Neural progenitor cell (in vitro differentiated cells): ENCODE measurements at regions not wholly inside any gene's neighbourhood (a gene's known extent, or its start where the extent isn't known, plus 50 kb on each side); places are given as distances from the start of the nearest gene placed in this dataset.

Source experiments
- DNase-seq: peaks from one replicate; pipeline ENCODE4 v3.0.0-alpha.2; 2016; ENCODE audit warnings: low spot score
- H2AFZ ChIP-seq: fragments of 200-600 bp; sonication (generic); replicated peaks from 2 replicates; pipeline ENCODE4 v1.6.1; 2016; ENCODE audit warnings: antibody characterized with exemption
- H3F3A ChIP-seq: fragments of 200-600 bp; sonication (generic); 2 replicates; pipeline ENCODE4 v1.6.1; 2016; ENCODE audit warnings: antibody characterized with exemption, low read depth
- H3K27ac ChIP-seq: fragments of 200-600 bp; sonication (generic); 2 replicates; pipeline ENCODE4 v1.5.1; 2016; ENCODE audit warnings: mild to moderate bottlenecking
- H3K27me3 ChIP-seq: fragments of 200-600 bp; sonication (generic); 2 replicates; pipeline ENCODE4 v1.6.1; 2016; ENCODE audit warnings: mild to moderate bottlenecking, moderate library complexity
- H3K36me3 ChIP-seq: fragments of 200-600 bp; sonication (generic); 2 replicates; pipeline ENCODE4 v1.5.1; 2016
- H3K4me1 ChIP-seq: fragments of 200-600 bp; sonication (generic); 2 replicates; pipeline ENCODE4 v1.6.1; 2016; ENCODE audit warnings: mixed run types
- H3K4me2 ChIP-seq: fragments of 200-600 bp; sonication (generic); 2 replicates; pipeline ENCODE4 v1.6.1; 2016
- H3K4me3 ChIP-seq: fragments of 200-600 bp; sonication (generic); 2 replicates; pipeline ENCODE4 v1.5.1; 2016
- H3K79me2 ChIP-seq: fragments of 200-600 bp; sonication (generic); 2 replicates; pipeline ENCODE4 v1.6.1; 2016; ENCODE audit warnings: low read depth
- H3K9ac ChIP-seq: fragments of 200-600 bp; sonication (generic); 2 replicates; pipeline ENCODE4 v1.6.1; 2016
- H3K9me3 ChIP-seq: fragments of 200-600 bp; sonication (generic); 2 replicates; pipeline ENCODE4 v1.5.1; 2016; ENCODE audit warnings: low read depth
- H4K20me1 ChIP-seq: fragments of 200-600 bp; sonication (generic); 2 replicates; pipeline ENCODE4 v1.6.1; 2016; ENCODE audit warnings: low read depth
- H3K27ac Mint-ChIP-seq: 3 replicates; pipeline ENCODE4 v1.8.0; 2021; ENCODE audit warnings: mixed read lengths
- H3K27me3 Mint-ChIP-seq: 2 replicates; pipeline ENCODE4 v1.8.0; 2022; ENCODE audit warnings: low read depth, mild to moderate bottlenecking, inconsistent platforms, moderate library complexity, mixed read lengths; ENCODE audit not compliant: insufficient read depth
- H3K36me3 Mint-ChIP-seq: 3 replicates; pipeline ENCODE4 v1.8.0; 2021; ENCODE audit warnings: mixed read lengths
- H3K4me1 Mint-ChIP-seq: 3 replicates; pipeline ENCODE4 v1.8.0; 2021; ENCODE audit warnings: mixed read lengths
- H3K4me3 Mint-ChIP-seq: 3 replicates; pipeline ENCODE4 v1.8.0; 2021; ENCODE audit warnings: mild to moderate bottlenecking, moderate library complexity, mixed read lengths
- H3K9me3 Mint-ChIP-seq: 3 replicates; pipeline ENCODE4 v1.8.0; 2020; ENCODE audit warnings: mixed read lengths
- CTCF ChIP-seq: fragments of 200-600 bp; sonication (generic); IDR thresholded peaks from 2 replicates; pipeline ENCODE4 v1.5.1; 2017; ENCODE audit warnings: antibody characterized with exemption, mild to moderate bottlenecking
- EZH2 ChIP-seq: fragments of 200-600 bp; sonication (generic); IDR thresholded peaks from 2 replicates; pipeline ENCODE4 v1.6.1; 2017; ENCODE audit warnings: antibody characterized with exemption, mild to moderate bottlenecking, moderate library complexity
- EZH2phosphoT487 ChIP-seq: fragments of 200-600 bp; sonication (generic); IDR thresholded peaks from 2 replicates; pipeline ENCODE4 v1.6.1; 2017; ENCODE audit warnings: antibody characterized with exemption

DNA sequence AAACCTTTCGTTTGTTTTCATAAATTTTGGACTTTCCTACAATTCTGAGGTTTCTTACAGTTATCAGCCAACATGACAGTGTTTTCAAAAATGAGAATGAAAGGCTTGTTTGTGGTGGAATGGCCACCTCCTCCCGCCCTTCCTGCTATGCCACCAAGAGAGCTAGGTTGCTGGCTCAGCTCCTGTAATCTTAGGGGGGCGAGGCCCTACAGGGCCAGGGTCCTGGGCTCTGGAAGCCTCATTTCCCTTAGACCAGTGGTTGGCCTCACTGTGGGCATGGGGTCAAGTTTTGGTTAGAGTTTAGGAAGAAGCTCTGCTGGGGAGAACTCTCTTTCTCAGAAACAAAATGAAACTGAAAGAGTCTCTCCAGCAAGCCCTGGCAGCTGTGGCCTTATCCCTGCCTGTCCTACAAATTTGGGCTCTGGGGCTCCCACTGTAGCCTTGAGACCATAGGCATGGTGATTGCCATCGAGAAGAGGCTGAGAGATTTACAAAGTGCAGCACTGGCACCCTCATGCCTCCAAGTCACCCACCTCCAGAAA lies 66.2 kb downstream of the IRX1 start:
- Histone ChIP-seq H4K20me1 (no peaks in the 10 kb centered on the region), H3K36me3 (no peaks in the 10 kb centered on the region), H3K9ac (no peak overlapping the region), H3K9me3 (no peaks in the 10 kb centered on the region), H3K4me1 (no peaks in the 10 kb centered on the region), H3K4me3 (no peak overlapping the region), H3K27me3 (no peaks in the 10 kb centered on the region), H3K27ac (no peak overlapping the region), H2AFZ (no peak overlapping the region), H3K79me2 (no peaks in the 10 kb centered on the region), H3K4me2 (no peak overlapping the region), H3F3A (no peaks in the 10 kb centered on the region)
- no peak for TF ChIP-seq EZH2
- TF ChIP-seq CTCF, result no peak
- no peak for TF ChIP-seq EZH2phosphoT487
- Mint-ChIP-seq H3K27me3 (peaks cover 10% of the 10 kb centered on the region), H3K27ac (no peak overlapping the region), H3K9me3 (peaks cover 6% of the 10 kb centered on the region), H3K4me1 (peaks cover 2% of the 10 kb centered on the region), H3K4me3 (no peak overlapping the region), H3K36me3 (no peaks in the 10 kb centered on the region)
- no peak for DNase-seq

DNA sequence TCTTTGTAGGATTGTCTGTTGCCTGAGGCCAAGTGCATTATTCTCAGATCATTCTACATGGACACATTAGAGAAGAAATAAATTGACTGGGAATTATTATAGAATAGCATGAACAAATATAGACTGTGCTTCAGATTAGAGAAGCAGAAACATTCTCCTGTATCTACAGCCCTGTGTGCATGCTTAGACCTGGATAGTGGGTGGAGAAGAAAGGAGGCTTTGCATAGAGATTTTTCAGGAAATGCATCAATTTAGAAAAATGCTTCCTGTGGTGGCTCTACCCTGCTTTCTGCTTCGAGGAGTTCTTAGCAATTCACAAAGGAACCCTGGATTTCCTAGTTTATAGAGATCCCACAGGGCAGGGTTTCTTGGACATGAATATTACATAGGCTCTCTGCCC lies 66.7 kb downstream of the IRX1 start:
- H3K9me3 Mint-ChIP-seq, result peaks cover 8% of the 10 kb centered on the region
- H3K4me3 Mint-ChIP-seq, result no peak overlapping the region
- no peak overlapping the region for H3K4me3 ChIP-seq

GRCh38 chr5:3671337-3671736 lies 75.7 kb downstream of the IRX1 start:
- Histone ChIP-seq H3K4me3 (no peak overlapping the region), H3K27me3 (no peaks in the 10 kb centered on the region), H2AFZ (no peak overlapping the region), H4K20me1 (no peaks in the 10 kb centered on the region), H3K36me3 (no peaks in the 10 kb centered on the region), H3K9me3 (no peaks in the 10 kb centered on the region), H3K4me2 (no peak overlapping the region), H3K79me2 (no peaks in the 10 kb centered on the region), H3F3A (no peaks in the 10 kb centered on the region), H3K27ac (no peak overlapping the region), H3K4me1 (no peaks in the 10 kb centered on the region), H3K9ac (no peak overlapping the region)
- Mint-ChIP-seq H3K27me3 (peaks cover 3% of the 10 kb centered on the region), H3K9me3 (peaks cover 6% of the 10 kb centered on the region), H3K27ac (no peak overlapping the region), H3K36me3 (no peaks in the 10 kb centered on the region), H3K4me1 (peaks cover 7% of the 10 kb centered on the region), H3K4me3 (no peak overlapping the region)
- no peak for TF ChIP-seq EZH2phosphoT487
- no peak for TF ChIP-seq CTCF
- TF ChIP-seq EZH2, result no peak
- DNase-seq, result no peak

More for the DNA sequence above, 66.7 kb downstream of the IRX1 start:
- Histone ChIP-seq H3K27ac (no peak overlapping the region), H3K9me3 (no peaks in the 10 kb centered on the region), H4K20me1 (no peaks in the 10 kb centered on the region), H3K27me3 (no peaks in the 10 kb centered on the region), H2AFZ (no peak overlapping the region), H3K4me1 (no peaks in the 10 kb centered on the region), H3K36me3 (no peaks in the 10 kb centered on the region), H3K4me2 (no peak overlapping the region), H3F3A (no peaks in the 10 kb centered on the region), H3K9ac (no peak overlapping the region), H3K79me2 (no peaks in the 10 kb centered on the region)
- H3K27me3 Mint-ChIP-seq, result peaks cover 10% of the 10 kb centered on the region
- H3K4me1 Mint-ChIP-seq, result peaks cover 2% of the 10 kb centered on the region
- no peak for TF ChIP-seq CTCF
- no peak for TF ChIP-seq EZH2
- no peak for TF ChIP-seq EZH2phosphoT487
- DNase-seq, result no peak
- H3K36me3 Mint-ChIP-seq, result no peaks in the 10 kb centered on the region
- no peak overlapping the region for H3K27ac Mint-ChIP-seq
